A549 (cell line): ENCODE measurements at regions not wholly inside any gene's neighbourhood (a gene's known extent, or its start where the extent isn't known, plus 50 kb on each side); places are given as distances from the start of the nearest gene placed in this dataset.

Experiments
- CBX8 ChIP-seq: fragments of 200-600 bp; sonication (generic); IDR thresholded peaks from 2 replicates; pipeline ENCODE4 v1.6.1; 2016
- EHF ChIP-seq: fragments of 250-450 bp; sonication (Bioruptor Pico); IDR thresholded peaks from 2 replicates; pipeline ENCODE4 v1.5.0; 2020; ENCODE audit warnings: mild to moderate bottlenecking
- HOXB13 ChIP-seq: fragments of 250-450 bp; sonication (Bioruptor Pico); IDR thresholded peaks from 2 replicates; pipeline ENCODE4 v1.5.0; 2020; ENCODE audit warnings: low read depth, mild to moderate bottlenecking, moderate library complexity
- JUNB ChIP-seq: fragments of >200 bp; sonication (Bioruptor Twin); formaldehyde crosslinking; IDR thresholded peaks from 2 replicates; pipeline ENCODE4 v1.6.1; 2016
- KDM1A ChIP-seq: fragments of 200-600 bp; sonication (generic); IDR thresholded peaks from 2 replicates; pipeline ENCODE4 v1.6.1; 2016; ENCODE audit warnings: low read depth, mild to moderate bottlenecking
- MAFK ChIP-seq: fragments of 450-650 bp; IDR thresholded peaks from 2 replicates; pipeline ENCODE4 v1.6.1; 2014; ENCODE audit not compliant: partially characterized antibody
- POLR2A ChIP-seq: IDR thresholded peaks from 2 replicates; pipeline ENCODE4 v1.6.1; 2012; ENCODE audit warnings: mild to moderate bottlenecking, low read length
- RAD21 ChIP-seq, 2 experiments: fragments of >200 bp in 1 of 2; sonication (Bioruptor Twin) in 1 of 2; formaldehyde crosslinking in 1 of 2; IDR thresholded peaks in 1 of 2; conservative IDR thresholded peaks in 1 of 2; 2 replicates in 1 of 2; 3 replicates in 1 of 2; pipeline ENCODE4 v1.6.1; 2012 to 2018; ENCODE audit warnings: inconsistent platforms in 1 of 2
- RFX5 ChIP-seq: fragments of 450-650 bp; IDR thresholded peaks from 2 replicates; pipeline ENCODE4 v1.7.1; 2014; ENCODE audit warnings: antibody characterized with exemption, mild to moderate bottlenecking, moderate library complexity
- TF ChIP-seq, protein P1 (sequence below): fragments of >200 bp; sonication (Bioruptor Twin); formaldehyde crosslinking; IDR thresholded peaks from 3 replicates; pipeline ENCODE4 v1.5.1; 2016
- TF ChIP-seq, protein P2 (sequence below): IDR thresholded peaks from 2 replicates; pipeline ENCODE4 v1.6.1; 2012
- TF ChIP-seq, protein P3 (sequence below): IDR thresholded peaks from 2 replicates; pipeline ENCODE4 v1.6.1; 2012

DNA sequence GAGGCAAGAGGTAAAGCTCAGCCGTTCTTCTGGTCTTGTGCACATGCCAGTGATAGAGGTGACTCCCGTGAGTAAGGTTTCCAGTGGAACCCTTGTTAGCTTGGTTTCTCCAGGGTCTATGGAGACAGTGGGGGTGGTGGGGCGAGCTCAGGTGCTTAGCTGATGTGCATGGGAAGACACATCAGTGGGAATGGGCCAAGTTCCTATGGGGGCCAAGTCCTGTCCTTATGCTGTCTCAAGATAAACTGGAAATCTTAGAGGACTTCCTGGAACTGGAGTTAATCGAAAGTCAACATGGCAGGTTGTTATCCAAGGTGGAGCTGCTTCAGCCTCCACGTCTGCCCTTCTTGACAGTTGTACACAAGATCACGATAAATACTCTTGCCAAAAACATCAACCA is 130.1 kb upstream of the TMEM18 start:
- TF ChIP-seq, protein P1, sequence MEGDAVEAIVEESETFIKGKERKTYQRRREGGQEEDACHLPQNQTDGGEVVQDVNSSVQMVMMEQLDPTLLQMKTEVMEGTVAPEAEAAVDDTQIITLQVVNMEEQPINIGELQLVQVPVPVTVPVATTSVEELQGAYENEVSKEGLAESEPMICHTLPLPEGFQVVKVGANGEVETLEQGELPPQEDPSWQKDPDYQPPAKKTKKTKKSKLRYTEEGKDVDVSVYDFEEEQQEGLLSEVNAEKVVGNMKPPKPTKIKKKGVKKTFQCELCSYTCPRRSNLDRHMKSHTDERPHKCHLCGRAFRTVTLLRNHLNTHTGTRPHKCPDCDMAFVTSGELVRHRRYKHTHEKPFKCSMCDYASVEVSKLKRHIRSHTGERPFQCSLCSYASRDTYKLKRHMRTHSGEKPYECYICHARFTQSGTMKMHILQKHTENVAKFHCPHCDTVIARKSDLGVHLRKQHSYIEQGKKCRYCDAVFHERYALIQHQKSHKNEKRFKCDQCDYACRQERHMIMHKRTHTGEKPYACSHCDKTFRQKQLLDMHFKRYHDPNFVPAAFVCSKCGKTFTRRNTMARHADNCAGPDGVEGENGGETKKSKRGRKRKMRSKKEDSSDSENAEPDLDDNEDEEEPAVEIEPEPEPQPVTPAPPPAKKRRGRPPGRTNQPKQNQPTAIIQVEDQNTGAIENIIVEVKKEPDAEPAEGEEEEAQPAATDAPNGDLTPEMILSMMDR: no peak
- TF ChIP-seq, protein P2, sequence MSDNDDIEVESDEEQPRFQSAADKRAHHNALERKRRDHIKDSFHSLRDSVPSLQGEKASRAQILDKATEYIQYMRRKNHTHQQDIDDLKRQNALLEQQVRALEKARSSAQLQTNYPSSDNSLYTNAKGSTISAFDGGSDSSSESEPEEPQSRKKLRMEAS: no peak
- TF ChIP-seq RAD21 (conservative IDR thresholded peaks at IDR 0.05 in 1 of 2, IDR thresholded peaks at IDR 0.05 in 1 of 2): no peak
- no peak for TF ChIP-seq EHF
- TF ChIP-seq KDM1A: no peak
- TF ChIP-seq RFX5: no peak
- TF ChIP-seq HOXB13 (CRISPR knock-in tag): no peak
- TF ChIP-seq, protein P3, sequence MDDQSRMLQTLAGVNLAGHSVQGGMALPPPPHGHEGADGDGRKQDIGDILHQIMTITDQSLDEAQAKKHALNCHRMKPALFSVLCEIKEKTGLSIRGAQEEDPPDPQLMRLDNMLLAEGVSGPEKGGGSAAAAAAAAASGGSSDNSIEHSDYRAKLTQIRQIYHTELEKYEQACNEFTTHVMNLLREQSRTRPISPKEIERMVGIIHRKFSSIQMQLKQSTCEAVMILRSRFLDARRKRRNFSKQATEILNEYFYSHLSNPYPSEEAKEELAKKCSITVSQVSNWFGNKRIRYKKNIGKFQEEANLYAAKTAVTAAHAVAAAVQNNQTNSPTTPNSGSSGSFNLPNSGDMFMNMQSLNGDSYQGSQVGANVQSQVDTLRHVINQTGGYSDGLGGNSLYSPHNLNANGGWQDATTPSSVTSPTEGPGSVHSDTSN: no peak
- no peak for TF ChIP-seq JUNB
- TF ChIP-seq CBX8: no peak
- no peak for TF ChIP-seq POLR2A
- TF ChIP-seq MAFK: no peak
